ENCODE measurements at regions not wholly inside any gene's neighbourhood (a gene's known extent, or its start where the extent isn't known, plus 50 kb on each side); places are given as distances from the start of the nearest gene placed in this dataset.

DNA sequence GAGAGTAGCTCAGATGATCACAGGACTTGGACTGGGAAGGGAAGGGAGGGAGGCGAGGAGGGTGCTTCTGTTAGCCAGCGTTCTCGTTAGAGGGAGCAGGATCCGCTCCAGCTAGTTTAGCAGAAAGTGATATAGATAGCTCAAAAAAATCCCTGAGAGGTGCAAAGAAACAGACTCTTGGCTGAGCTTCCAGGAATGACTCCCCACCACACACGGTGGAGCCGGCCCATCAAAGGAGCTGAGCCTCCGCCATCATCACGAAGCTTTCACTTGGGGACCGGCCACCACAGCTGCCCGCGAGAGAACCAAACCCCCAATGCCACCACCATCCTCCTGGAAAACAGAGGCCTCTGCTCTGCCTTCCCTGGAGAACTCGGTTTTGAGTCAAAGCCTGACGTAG lies 124.6 kb upstream of the BCL2L14 start:
- ATAC-seq (replicated peaks; ENCODE audit: extremely low read depth, poor library complexity, severe bottlenecking) = no peak
- Mint-ChIP-seq H3K27me3 (peaks cover 24% of the 10 kb centered on the region), H3K4me3 (no peak overlapping the region), H3K36me3 (ENCODE audit: insufficient read depth) (no peaks in the 10 kb centered on the region), H3K4me1 (peaks cover 5% of the 10 kb centered on the region), H3K27ac (ENCODE audit: low read depth) (no peak overlapping the region), H3K9me3 (no peaks in the 10 kb centered on the region)
- DNase-seq (ENCODE audit: low spot score in 2 of 2) = no peak

GRCh38 chr12:11947213-11947612 lies 123.5 kb upstream of the BCL2L14 start:
- H3K4me1 Mint-ChIP-seq = peaks cover 5% of the 10 kb centered on the region
- peaks cover 24% of the 10 kb centered on the region for H3K27me3 Mint-ChIP-seq
- ATAC-seq (replicated peaks; ENCODE audit: extremely low read depth, poor library complexity, severe bottlenecking) (no peak), DNase-seq (ENCODE audit: low spot score in 2 of 2) (no peak)
- no peak overlapping the region for H3K27ac Mint-ChIP-seq (ENCODE audit: low read depth)
- no peak overlapping the region for H3K4me3 Mint-ChIP-seq
- no peaks in the 10 kb centered on the region for H3K36me3 Mint-ChIP-seq (ENCODE audit: insufficient read depth)
- H3K9me3 Mint-ChIP-seq = no peaks in the 10 kb centered on the region

DNA sequence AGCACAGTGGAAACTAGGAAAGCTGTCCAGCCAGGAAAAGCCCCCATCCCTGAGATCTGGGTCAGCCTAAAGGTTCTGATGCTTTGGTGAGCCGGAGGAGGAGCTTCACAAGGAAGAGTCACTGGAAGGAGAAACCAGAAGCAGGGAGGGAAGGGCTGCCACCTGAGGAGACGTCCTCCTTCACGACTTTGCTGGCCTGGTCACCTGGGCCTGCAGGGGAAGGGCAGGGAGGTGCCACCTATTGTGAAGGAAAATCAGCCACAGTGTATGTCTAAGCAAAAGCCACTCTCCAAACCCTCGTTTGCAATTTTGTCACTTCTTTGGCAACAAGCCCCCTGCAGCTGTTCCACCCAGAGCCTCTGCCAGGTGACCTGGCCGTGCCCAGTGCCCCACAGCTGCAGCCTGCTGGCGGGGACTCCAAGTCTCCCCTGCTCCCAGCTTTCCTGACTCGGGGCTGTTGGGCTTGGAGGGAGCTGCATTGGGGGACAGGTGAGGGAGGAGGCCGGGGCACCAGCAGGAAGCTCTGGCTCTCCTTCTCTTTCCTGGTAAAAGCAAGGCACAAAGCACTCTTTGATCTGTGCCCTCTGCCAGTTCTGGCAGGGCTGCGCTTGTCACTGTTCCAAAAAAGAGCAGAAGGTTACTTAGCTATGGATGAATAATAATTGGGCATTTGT lies 120.9 kb upstream of the BCL2L14 start:
- H3K4me1 Mint-ChIP-seq = peaks cover 14% of the 10 kb centered on the region
- H3K36me3 Mint-ChIP-seq (ENCODE audit: insufficient read depth) = no peaks in the 10 kb centered on the region
- no peak for DNase-seq (ENCODE audit: low spot score in 2 of 2)
- no peak overlapping the region for H3K4me3 Mint-ChIP-seq
- no peak for ATAC-seq (replicated peaks; ENCODE audit: extremely low read depth, poor library complexity, severe bottlenecking)
- H3K27me3 Mint-ChIP-seq = peaks cover 14% of the 10 kb centered on the region
- H3K9me3 Mint-ChIP-seq = no peaks in the 10 kb centered on the region
- no peak overlapping the region for H3K27ac Mint-ChIP-seq (ENCODE audit: low read depth)

- no peaks in the 10 kb centered on the region for H3K36me3 Mint-ChIP-seq (ENCODE audit: insufficient read depth)
- ATAC-seq (replicated peaks; ENCODE audit: extremely low read depth, poor library complexity, severe bottlenecking) (no peak), DNase-seq (ENCODE audit: low spot score in 2 of 2) (no peak)
- peaks cover 5% of the 10 kb centered on the region for H3K27me3 Mint-ChIP-seq
- H3K4me1 Mint-ChIP-seq = peaks cover 14% of the 10 kb centered on the region
- H3K27ac Mint-ChIP-seq (ENCODE audit: low read depth) = no peak overlapping the region
- no peak overlapping the region for H3K4me3 Mint-ChIP-seq
- no peaks in the 10 kb centered on the region for H3K9me3 Mint-ChIP-seq
These were observed 119.5 kb upstream of the BCL2L14 start for GRCh38 chr12:11951209-11951608.

GRCh38 chr12:11953523-11953922 lies 117.2 kb upstream of the BCL2L14 start:
- Mint-ChIP-seq H3K9me3 (no peaks in the 10 kb centered on the region), H3K36me3 (ENCODE audit: insufficient read depth) (no peaks in the 10 kb centered on the region), H3K27ac (ENCODE audit: low read depth) (no peak overlapping the region), H3K27me3 (peaks cover 11% of the 10 kb centered on the region), H3K4me3 (no peak overlapping the region), H3K4me1 (peaks cover 17% of the 10 kb centered on the region)
- DNase-seq (ENCODE audit: low spot score in 2 of 2) (no peak), ATAC-seq (replicated peaks; ENCODE audit: extremely low read depth, poor library complexity, severe bottlenecking) (no peak)

DNA sequence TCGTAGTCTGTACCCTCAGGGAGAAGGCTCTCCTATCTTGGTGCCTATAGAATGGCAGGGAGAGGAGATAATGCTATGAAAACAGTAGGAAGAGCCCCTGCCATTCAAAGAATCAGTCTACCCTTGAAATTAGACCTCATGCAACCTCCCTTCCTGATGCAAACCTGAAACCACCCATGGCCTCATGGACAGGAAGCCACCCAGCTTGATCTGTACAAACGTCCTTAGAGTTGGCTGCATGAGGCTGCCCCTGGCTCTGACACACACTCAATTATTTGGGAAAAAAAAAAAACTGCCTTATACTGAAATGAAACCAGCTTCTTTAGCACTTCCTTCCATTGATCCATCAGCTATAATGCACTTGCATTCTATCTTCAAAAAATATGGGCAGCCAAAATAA lies 116.6 kb upstream of the BCL2L14 start:
- Mint-ChIP-seq H3K9me3 (no peaks in the 10 kb centered on the region), H3K4me3 (no peak overlapping the region), H3K27ac (ENCODE audit: low read depth) (no peak overlapping the region), H3K36me3 (ENCODE audit: insufficient read depth) (no peaks in the 10 kb centered on the region), H3K27me3 (peaks cover 11% of the 10 kb centered on the region), H3K4me1 (peaks cover 23% of the 10 kb centered on the region)
- DNase-seq (ENCODE audit: low spot score in 2 of 2) (no peak), ATAC-seq (replicated peaks; ENCODE audit: extremely low read depth, poor library complexity, severe bottlenecking) (no peak)

GRCh38 chr12:11958221-11959091 lies 112.3 kb upstream of the BCL2L14 start:
- Mint-ChIP-seq H3K27ac (ENCODE audit: low read depth) (peak overlapping the region; percentile 54), H3K9me3 (no peaks in the 10 kb centered on the region), H3K27me3 (peaks cover 11% of the 10 kb centered on the region), H3K4me1 (peaks cover 25% of the 10 kb centered on the region), H3K4me3 (no peak overlapping the region), H3K36me3 (ENCODE audit: insufficient read depth) (no peaks in the 10 kb centered on the region)
- DNase-seq (ENCODE audit: low spot score in 2 of 2) = no peak
- ATAC-seq (replicated peaks; ENCODE audit: extremely low read depth, poor library complexity, severe bottlenecking) = no peak

DNA sequence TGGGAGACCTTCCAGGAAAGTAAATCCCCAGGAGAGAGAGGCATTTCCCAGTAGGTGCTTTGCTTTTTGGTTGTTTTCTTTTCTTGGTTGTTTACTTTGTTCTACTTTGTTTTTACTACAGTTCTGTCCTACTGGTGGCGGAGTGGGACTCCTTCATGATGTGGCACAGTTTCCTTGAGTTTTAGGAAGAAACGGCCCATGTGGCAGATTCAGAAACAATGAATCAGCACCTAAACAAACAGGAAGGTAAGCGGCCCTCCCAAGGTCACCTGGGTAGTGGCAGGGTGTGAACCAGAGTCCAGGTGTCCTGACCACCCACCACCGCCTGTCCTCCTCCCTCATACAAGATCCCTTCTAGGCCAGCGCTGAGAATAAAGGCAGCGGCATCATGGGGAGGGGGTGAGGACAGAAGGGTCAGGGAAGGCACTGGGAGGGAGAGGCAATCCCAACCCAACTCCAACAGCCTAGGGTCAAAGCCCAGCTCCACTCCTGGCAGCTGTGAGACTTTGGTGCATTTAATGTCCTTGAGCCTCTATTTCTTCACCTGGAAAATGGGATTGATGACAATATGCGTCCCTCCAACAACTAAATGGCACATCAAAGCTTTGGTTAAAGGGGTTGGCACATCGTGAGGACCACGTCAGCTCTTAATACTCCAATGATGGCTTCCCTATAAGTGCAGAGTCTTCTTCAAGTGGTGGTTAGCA lies 111.5 kb upstream of the BCL2L14 start:
- no peak for ATAC-seq (replicated peaks; ENCODE audit: extremely low read depth, poor library complexity, severe bottlenecking)
- Mint-ChIP-seq H3K4me3 (no peak overlapping the region), H3K9me3 (no peaks in the 10 kb centered on the region), H3K27me3 (peaks cover 11% of the 10 kb centered on the region), H3K36me3 (ENCODE audit: insufficient read depth) (no peaks in the 10 kb centered on the region), H3K4me1 (peaks cover 24% of the 10 kb centered on the region), H3K27ac (ENCODE audit: low read depth) (peak overlapping the region; percentile 54)
- no peak for DNase-seq (ENCODE audit: low spot score in 2 of 2)

GRCh38 chr12:11960646-11961045 lies 110.1 kb upstream of the BCL2L14 start:
- Mint-ChIP-seq H3K9me3 (no peaks in the 10 kb centered on the region), H3K27ac (ENCODE audit: low read depth) (no peak overlapping the region), H3K4me1 (peaks cover 21% of the 10 kb centered on the region), H3K36me3 (ENCODE audit: insufficient read depth) (peaks cover 2% of the 10 kb centered on the region), H3K27me3 (peaks cover 11% of the 10 kb centered on the region), H3K4me3 (no peak overlapping the region)
- ATAC-seq (replicated peaks; ENCODE audit: extremely low read depth, poor library complexity, severe bottlenecking) (no peak), DNase-seq (ENCODE audit: low spot score in 2 of 2) (no peak)

DNA sequence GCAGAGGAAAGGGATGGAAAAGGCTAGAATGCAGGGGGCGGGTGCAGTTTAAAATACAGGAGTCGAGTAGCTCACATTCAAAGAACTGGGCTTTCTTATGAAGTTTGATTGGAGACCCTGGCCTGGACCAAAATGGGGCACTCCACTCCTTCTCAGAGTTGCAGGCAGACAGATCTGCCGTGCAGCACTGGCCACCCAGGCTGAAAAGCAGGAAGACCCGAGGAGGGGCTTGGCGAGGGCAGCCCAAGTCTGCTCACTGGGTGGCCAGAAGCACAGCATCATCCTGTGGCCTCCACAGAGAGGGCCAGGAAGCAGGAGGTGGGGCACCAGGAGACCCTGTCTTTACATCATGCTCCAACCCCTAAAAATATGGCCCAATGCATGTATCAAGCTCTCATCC lies 109.1 kb upstream of the BCL2L14 start:
- Mint-ChIP-seq H3K4me3 (no peak overlapping the region), H3K4me1 (peaks cover 21% of the 10 kb centered on the region), H3K27ac (ENCODE audit: low read depth) (no peak overlapping the region), H3K27me3 (peaks cover 2% of the 10 kb centered on the region), H3K9me3 (no peaks in the 10 kb centered on the region), H3K36me3 (ENCODE audit: insufficient read depth) (peaks cover 2% of the 10 kb centered on the region)
- no peak for ATAC-seq (replicated peaks; ENCODE audit: extremely low read depth, poor library complexity, severe bottlenecking)
- DNase-seq (ENCODE audit: low spot score in 2 of 2) = no peak

DNA sequence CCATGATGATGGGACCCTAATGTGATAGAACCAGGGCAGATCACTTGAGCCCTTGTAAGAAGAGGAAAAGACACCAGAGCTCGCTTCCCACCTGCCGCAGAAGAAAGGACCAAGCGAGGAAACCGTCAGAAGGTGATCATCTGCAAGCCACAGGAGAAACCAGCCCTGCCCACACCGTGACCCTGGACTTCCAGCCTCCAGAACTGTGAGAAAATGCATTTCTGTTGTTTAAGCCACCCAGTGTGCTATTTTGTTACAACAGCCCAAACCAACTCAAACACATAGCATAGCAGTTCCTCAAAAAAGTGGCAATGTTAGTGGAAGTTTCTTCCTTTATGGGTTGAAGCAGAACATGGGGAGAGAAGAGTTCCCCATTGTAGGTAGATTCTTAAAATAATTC lies 107.9 kb upstream of the BCL2L14 start:
- H3K27me3 Mint-ChIP-seq = no peaks in the 10 kb centered on the region
- no peaks in the 10 kb centered on the region for H3K9me3 Mint-ChIP-seq
- H3K36me3 Mint-ChIP-seq (ENCODE audit: insufficient read depth) = peaks cover 2% of the 10 kb centered on the region
- H3K4me1 Mint-ChIP-seq = peaks cover 25% of the 10 kb centered on the region
- DNase-seq (ENCODE audit: low spot score in 2 of 2) (no peak), ATAC-seq (replicated peaks; ENCODE audit: extremely low read depth, poor library complexity, severe bottlenecking) (no peak)
- no peak overlapping the region for H3K4me3 Mint-ChIP-seq
- no peak overlapping the region for H3K27ac Mint-ChIP-seq (ENCODE audit: low read depth)

DNA sequence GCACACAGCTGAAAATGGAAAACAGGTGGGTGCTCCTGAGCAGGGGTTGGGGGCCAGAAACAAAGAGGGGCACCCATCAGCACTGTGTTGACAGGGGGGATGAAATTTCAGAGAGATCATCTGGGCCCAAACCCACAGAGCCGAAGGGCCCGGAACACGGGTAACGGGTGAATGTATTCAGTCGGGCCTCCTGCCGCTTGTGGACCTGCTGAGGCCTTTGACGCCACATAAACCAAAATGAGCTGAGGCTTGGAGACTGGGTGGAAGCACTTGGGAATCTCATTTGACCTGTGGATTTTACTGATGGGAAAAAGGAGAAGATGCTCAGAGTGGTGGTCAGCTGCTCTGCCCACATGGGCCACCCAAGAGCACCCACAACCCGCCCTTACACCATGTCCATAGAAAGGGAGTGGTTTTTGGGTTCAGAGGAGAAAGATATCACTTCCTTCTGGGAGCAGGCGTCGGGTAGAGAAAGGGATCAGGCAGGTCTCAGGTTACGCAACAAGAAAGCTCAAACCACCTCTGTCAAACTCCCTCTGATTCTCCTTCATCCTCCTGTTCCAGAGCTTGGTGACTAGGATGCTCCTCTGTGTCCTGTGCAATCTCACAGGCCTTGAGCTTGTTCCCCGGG lies 106.8 kb upstream of the BCL2L14 start:
- Mint-ChIP-seq H3K4me3 (no peak overlapping the region), H3K36me3 (ENCODE audit: insufficient read depth) (peaks cover 2% of the 10 kb centered on the region), H3K27me3 (no peaks in the 10 kb centered on the region), H3K27ac (ENCODE audit: low read depth) (no peak overlapping the region), H3K4me1 (peaks cover 14% of the 10 kb centered on the region), H3K9me3 (no peaks in the 10 kb centered on the region)
- ATAC-seq (replicated peaks; ENCODE audit: extremely low read depth, poor library complexity, severe bottlenecking) (no peak), DNase-seq (ENCODE audit: low spot score in 2 of 2) (no peak)
